ENCODE measurements at regions not wholly inside any gene's neighbourhood (a gene's known extent, or its start where the extent isn't known, plus 50 kb on each side); places are given as distances from the start of the nearest gene placed in this dataset.

- H3K27me3 ChIP-seq (ENCODE audit: insufficient read depth, low read length) = no peaks in the 10 kb centered on the region
- no peak overlapping the region for H3K56ac ChIP-seq (ENCODE audit: insufficient read length, low read depth, low read length)
- no peak overlapping the region for H4K8ac ChIP-seq (replicated peaks; ENCODE audit: insufficient read length, low read depth, low read length)
- H3K23ac ChIP-seq (ENCODE audit: insufficient read length, low read depth, low read length) = no peak overlapping the region
- Mint-ChIP-seq H3K4me1 (peaks cover 22 to 24% of the 10 kb centered on the region in 2 experiments), H3K9me3 (peaks cover 0 to 16% of the 10 kb centered on the region in 2 experiments; a peak in 3 of 5 replicates), H3K27me3 (ENCODE audit: low read depth) (no peaks in the 10 kb centered on the region), H3K36me3 (ENCODE audit: insufficient read depth in 1 of 3, low read depth in 3 of 3) (peaks cover 14 to 23% (median 22%) of the 10 kb centered on the region in 3 experiments), H3K27ac (peak overlapping the region in 2 of 3 experiments; percentile 0 to 81; a peak in 4 of 7 replicates), H3K4me3 (peak overlapping the region in 1 of 2 experiments; percentile 40; a peak in 3 of 5 replicates)
- H2BK20ac ChIP-seq (ENCODE audit: low read depth, low read length, poor library complexity, severe bottlenecking) = no peak overlapping the region
- H3K23me2 ChIP-seq (ENCODE audit: insufficient read length, low read depth, low read length, poor library complexity, severe bottlenecking) = no peaks in the 10 kb centered on the region
- H3K9ac ChIP-seq (ENCODE audit: extremely low read depth, insufficient read length, low read length) = no peak overlapping the region
- no peak overlapping the region for H3K27ac ChIP-seq (ENCODE audit: insufficient read length, low read depth, low read length)
- DNase-seq = no peak
- no peaks in the 10 kb centered on the region for H3K79me1 ChIP-seq (ENCODE audit: insufficient read depth, low read depth, low read length, poor library complexity, severe bottlenecking)
- H4K20me1 ChIP-seq (ENCODE audit: control insufficient read depth, insufficient read depth, insufficient read length) = no peaks in the 10 kb centered on the region
- no peaks in the 10 kb centered on the region; the same call in 1 of the 2 replicates for H3K4me1 ChIP-seq (ENCODE audit: insufficient read depth, low read length)
- H3K79me2 ChIP-seq (ENCODE audit: insufficient read depth, low read length) = no peaks in the 10 kb centered on the region
- H2BK12ac ChIP-seq (ENCODE audit: insufficient read length, low read depth, low read length) = no peak overlapping the region
- no peak overlapping the region for H3K18ac ChIP-seq (ENCODE audit: insufficient read length, low read depth, low read length)
- no peak overlapping the region for H3K14ac ChIP-seq (ENCODE audit: insufficient read depth, low read length)
- no CpG with 5 or more reads among the region's 6 CpGs for WGBS (ENCODE audit: extremely low coverage, insufficient read length, low lambda C conversion rate)
- H2AFZ ChIP-seq (ENCODE audit: low read length) = no peak overlapping the region
- H3K4me2 ChIP-seq (ENCODE audit: insufficient read depth, insufficient read length, low read length) = peak overlapping the region; percentile 46
- no peak overlapping the region for H3T11ph ChIP-seq (ENCODE audit: low read length)
- no peak overlapping the region for H2BK5ac ChIP-seq (ENCODE audit: insufficient read length, low read length)
- H2AK5ac ChIP-seq (ENCODE audit: insufficient read length, low read length) = no peak overlapping the region
- H2BK15ac ChIP-seq (ENCODE audit: low read depth, low read length) = no peak overlapping the region
- no peak overlapping the region for H2BK120ac ChIP-seq (ENCODE audit: low read depth, low read length, poor library complexity, severe bottlenecking)
- no peak overlapping the region for H4K5ac ChIP-seq (ENCODE audit: insufficient read length, low read depth, low read length)
- H4K91ac ChIP-seq (ENCODE audit: insufficient read length, low read depth, low read length) = no peak overlapping the region
- peaks cover 7% of the 10 kb centered on the region for H3K9me3 ChIP-seq (ENCODE audit: control insufficient read depth, low read depth, low read length)
- no peak for TF ChIP-seq CTCF (conservative IDR thresholded peaks at IDR 0.05)
- no peak overlapping the region for H3K4ac ChIP-seq (ENCODE audit: low read depth, low read length)
Measured at GRCh38 chr5:94045839-94046782, 304.7 kb upstream of the POU5F2 start.

Data from H9 (cell line).